H1 (cell line): ENCODE measurements at regions not wholly inside any gene's neighbourhood (a gene's known extent, or its start where the extent isn't known, plus 50 kb on each side); places are given as distances from the start of the nearest gene placed in this dataset.

Experiments used
- HDAC2 ChIP-seq, 2 experiments: fragments of 300-600 bp in 1 of 2; sonication (generic) in 1 of 2; IDR thresholded peaks; 2 replicates each; pipeline ENCODE4 v1.6.1; 2011 to 2012; ENCODE audit warnings: low read depth in 2 of 2, low read length in 2 of 2, mild to moderate bottlenecking in 2 of 2, moderate library complexity in 2 of 2, borderline replicate concordance in 1 of 2, inconsistent platforms in 1 of 2
- KDM4A ChIP-seq: IDR thresholded peaks from one replicate; pipeline ENCODE4 v1.7.1; 2012; ENCODE audit warnings: low read depth, mild to moderate bottlenecking, moderate library complexity, low read length, inconsistent platforms; ENCODE audit not compliant: severe bottlenecking
- SP2 ChIP-seq: IDR thresholded peaks from 2 replicates; pipeline ENCODE4 v1.6.1; 2012; ENCODE audit warnings: mild to moderate bottlenecking, low read length, inconsistent platforms

DNA sequence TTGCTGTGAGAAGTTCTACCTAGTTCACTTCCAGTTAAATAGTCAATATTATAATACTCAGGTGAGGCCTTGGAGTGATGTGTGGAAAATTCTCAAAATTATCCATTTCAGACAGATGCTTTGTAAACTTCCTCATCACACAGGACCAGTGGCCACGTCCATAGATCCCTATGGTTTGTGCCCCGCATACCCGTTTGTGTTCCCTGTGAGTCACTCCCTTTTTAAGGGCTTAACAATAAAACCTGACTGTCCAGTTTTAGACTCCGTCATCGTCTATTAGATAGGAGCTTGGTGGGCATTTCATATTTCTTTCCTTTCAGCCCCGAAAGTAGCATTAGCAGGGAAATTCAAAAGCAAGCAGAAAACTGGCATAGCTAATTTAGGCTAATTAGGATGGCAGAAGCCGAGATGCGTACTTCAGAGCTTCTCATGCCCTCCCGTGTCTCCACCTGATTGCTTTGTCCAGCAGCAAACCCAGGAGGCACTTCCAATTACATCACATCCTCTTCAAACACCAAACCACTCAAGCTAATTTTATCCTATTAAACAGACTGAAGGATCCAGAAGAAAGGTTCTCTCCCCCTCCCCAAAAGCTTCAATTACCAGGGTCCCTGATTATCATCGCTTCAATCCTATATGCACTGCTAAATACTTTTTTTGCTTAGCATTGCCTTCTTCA, 186.6 kb upstream of the OTX2 start (continued):
- TF ChIP-seq HDAC2 (IDR thresholded peaks at IDR 0.05; ENCODE audit: borderline replicate concordance in 1 of 2, low read depth in 2 of 2, low read length in 2 of 2) (no peak), KDM4A (no peak), SP2 (no peak)
